OCI-LY7 (cell line): ENCODE measurements at regions not wholly inside any gene's neighbourhood (a gene's known extent, or its start where the extent isn't known, plus 50 kb on each side); places are given as distances from the start of the nearest gene placed in this dataset.

Source experiments
- BruUV-seq: library from RNA; stranded (reverse); fragments of 400-500 nt; replicated peaks from 2 replicates; lab custom pipeline; 2021; lab: Mats Ljungman, UMichigan
- CTCF ChIA-PET: fragments of 300-600 bp; sonication (Branson Sonifier 250); formaldehyde crosslinking; loops from one replicate; lab custom pipeline; 2022; ENCODE audit warnings: antibody characterized with exemption; ENCODE audit not compliant: unreplicated experiment; lab: Charles Lee
- POLR2A ChIA-PET: fragments of 300-600 bp; sonication (Branson Sonifier 250); formaldehyde crosslinking; loops from one replicate; lab custom pipeline; 2022; ENCODE audit warnings: antibody characterized with exemption; lab: Charles Lee
- DNase-seq: peaks from one replicate; pipeline ENCODE4 v3.0.0-alpha.2; 2015; ENCODE audit warnings: low spot score
- H2AFZ ChIP-seq: fragments of 200-600 bp; sonication (generic), shearing (Covaris generic); 2 replicates; pipeline ENCODE4 v1.6.1; 2014; ENCODE audit warnings: mild to moderate bottlenecking, antibody characterized with exemption, low read length, moderate library complexity
- H3K27ac ChIP-seq: fragments of 200-600 bp; sonication (generic); 2 replicates; pipeline ENCODE4 v1.5.1; 2014; ENCODE audit warnings: mixed run types, low read depth, mild to moderate bottlenecking, moderate library complexity, low read length, inconsistent platforms; ENCODE audit not compliant: poor library complexity, severe bottlenecking
- H3K36me3 ChIP-seq: fragments of 200-600 bp; sonication (generic); 2 replicates; pipeline ENCODE4 v1.6.1; 2014; ENCODE audit warnings: mild to moderate bottlenecking, antibody characterized with exemption, low read length, moderate library complexity, mixed read lengths; ENCODE audit not compliant: insufficient read depth
- H3K4me1 ChIP-seq: fragments of 200-600 bp; sonication (generic); 2 replicates; pipeline ENCODE4 v1.5.1; 2014; ENCODE audit warnings: mild to moderate bottlenecking, low read length; ENCODE audit not compliant: insufficient read depth, poor library complexity, severe bottlenecking
- H3K4me2 ChIP-seq: fragments of 200-600 bp; sonication (generic); 2 replicates; pipeline ENCODE4 v1.6.1; 2014; ENCODE audit warnings: mild to moderate bottlenecking, low read length
- H3K4me3 ChIP-seq: fragments of 200-600 bp; sonication (generic); 2 replicates; pipeline ENCODE4 v1.5.1; 2014; ENCODE audit warnings: mild to moderate bottlenecking, low read depth, low read length; ENCODE audit not compliant: poor library complexity, severe bottlenecking
- H3K79me2 ChIP-seq: fragments of 200-600 bp; sonication (generic); 2 replicates; pipeline ENCODE4 v1.6.1; 2016; ENCODE audit warnings: low read depth, mild to moderate bottlenecking, low read length, moderate library complexity, mixed read lengths; ENCODE audit not compliant: insufficient read depth
- H3K9me2 ChIP-seq: fragments of 200-600 bp; sonication (generic); 2 replicates; pipeline ENCODE4 v1.6.1; 2016; ENCODE audit warnings: mild to moderate bottlenecking, low read length, mixed read lengths; ENCODE audit not compliant: insufficient read depth
- H3K9me3 ChIP-seq: fragments of 200-600 bp; sonication (generic); 2 replicates; pipeline ENCODE4 v1.6.1; 2014; ENCODE audit warnings: mild to moderate bottlenecking, mixed run types, low read length, mixed read lengths
- H4K20me1 ChIP-seq: fragments of 200-600 bp; sonication (generic); 2 replicates; pipeline ENCODE4 v1.6.1; 2014; ENCODE audit warnings: mild to moderate bottlenecking, antibody characterized with exemption, low read length, moderate library complexity, mixed read lengths; ENCODE audit not compliant: insufficient read depth
- CTCF ChIP-seq: fragments of 200-600 bp; sonication (generic); conservative IDR thresholded peaks from 2 replicates; pipeline ENCODE4 v1.5.1; 2014; ENCODE audit warnings: mild to moderate bottlenecking, antibody characterized with exemption, low read length, moderate library complexity, mixed read lengths
- EZH2phosphoT487 ChIP-seq: fragments of 200-600 bp; sonication (generic); IDR thresholded peaks from 2 replicates; pipeline ENCODE4 v1.6.1; 2018; ENCODE audit warnings: low read depth, borderline replicate concordance, mild to moderate bottlenecking, mixed run types, antibody characterized with exemption, low read length, moderate library complexity, mixed read lengths
- intact Hi-C: fragments of 100-400 bp; cut with micrococcal nuclease; formaldehyde crosslinking; loops from one replicate; pipeline ENCODE4 v1.10.0; 2022; ENCODE audit not compliant: unreplicated experiment

GRCh38 chr3:88444251-88444650 lies 294.5 kb downstream of the C3orf38 start:
- BruUV-seq, result no TSS peak
- peak overlapping the region; percentile 94 for H2AFZ ChIP-seq
- no peak overlapping the region for H3K4me2 ChIP-seq
- no peaks in the 10 kb centered on the region for H3K9me2 ChIP-seq
- ChIA-PET CTCF (no interaction called here), POLR2A (interaction anchor here (0.6 to 6.0 kb wide), 3 partner anchors 13 to 350 kb away, joined by 3 to 60 read pairs (median 3); no protein-coding TSS in a partner anchor)
- H4K20me1 ChIP-seq, result no peaks in the 10 kb centered on the region
- intact Hi-C loops, result no loop called here
- TF ChIP-seq EZH2phosphoT487, result no peak
- TF ChIP-seq CTCF, result no peak
- H3K4me3 ChIP-seq, result no peak overlapping the region
- no peaks in the 10 kb centered on the region for H3K36me3 ChIP-seq
- no peak overlapping the region for H3K27ac ChIP-seq
- H3K4me1 ChIP-seq, result peaks cover 55% of the 10 kb centered on the region
- no peaks in the 10 kb centered on the region for H3K79me2 ChIP-seq
- DNase-seq, result no peak
- no peaks in the 10 kb centered on the region for H3K9me3 ChIP-seq

GRCh38 chr3:88452228-88452627 lies 302.5 kb downstream of the C3orf38 start:
- BruUV-seq, result no TSS peak
- no peaks in the 10 kb centered on the region for H3K9me2 ChIP-seq
- H4K20me1 ChIP-seq, result no peaks in the 10 kb centered on the region
- no peak overlapping the region for H2AFZ ChIP-seq
- H3K4me2 ChIP-seq, result no peak overlapping the region
- H3K9me3 ChIP-seq, result peaks cover 14% of the 10 kb centered on the region; the same call in 1 of the 2 replicates
- ChIA-PET POLR2A (interaction anchor here (0.9 to 1.6 kb wide), 4 partner anchors 21 to 104 kb away, joined by 3 to 5 read pairs (median 4); no protein-coding TSS in a partner anchor), CTCF (no interaction called here)
- H3K79me2 ChIP-seq, result no peaks in the 10 kb centered on the region
- H3K4me1 ChIP-seq, result peaks cover 8% of the 10 kb centered on the region
- TF ChIP-seq CTCF, result no peak
- TF ChIP-seq EZH2phosphoT487, result no peak
- no peak for DNase-seq
- H3K27ac ChIP-seq, result no peak overlapping the region
- no peaks in the 10 kb centered on the region for H3K36me3 ChIP-seq
- no peak overlapping the region for H3K4me3 ChIP-seq
- intact Hi-C loops, result no loop called here

- Histone ChIP-seq H3K4me2 (no peak overlapping the region), H3K4me1 (no peaks in the 10 kb centered on the region), H2AFZ (0 out of 2 replicates have a peak overlapping the region, but pooled peaks have one; percentile 12), H3K9me3 (peaks cover 9% of the 10 kb centered on the region; the same call in 1 of the 2 replicates), H3K4me3 (no peak overlapping the region), H3K27ac (no peak overlapping the region), H4K20me1 (no peaks in the 10 kb centered on the region), H3K9me2 (no peaks in the 10 kb centered on the region), H3K36me3 (no peaks in the 10 kb centered on the region), H3K79me2 (no peaks in the 10 kb centered on the region)
- no TSS peak for BruUV-seq
- CTCF ChIA-PET, result no interaction called here
- POLR2A ChIA-PET, result no interaction called here
- no peak for DNase-seq
- TF ChIP-seq EZH2phosphoT487 (no peak), CTCF (no peak)
- intact Hi-C loops, result no loop called here
Observed at GRCh38 chr3:88460369-88460768, 310.6 kb downstream of the C3orf38 start.
